HepG2 (cell line): ENCODE measurements at regions not wholly inside any gene's neighbourhood (a gene's known extent, or its start where the extent isn't known, plus 50 kb on each side); places are given as distances from the start of the nearest gene placed in this dataset.

Experiments
- ATAC-seq: fragments of 200-7000 bp; cut with Tn5 transposase; 3 replicates; pipeline ENCODE4 v1.9.1; 2020; ENCODE audit warnings: mild to moderate bottlenecking, moderate library complexity
- BruUV-seq: library from RNA; stranded (reverse); fragments of 400-500 nt; replicated peaks from 2 replicates; lab custom pipeline; 2021; lab: Mats Ljungman, UMichigan
- CTCF ChIA-PET: fragments of 300-600 bp; formaldehyde crosslinking; extraction: SDS; loops from one replicate; lab custom pipeline; 2021; ENCODE audit warnings: low total read pairs, inconsistent platforms, low intra/inter-chr PET ratio; lab: Yijun Ruan, JAX
- POLR2A ChIA-PET: fragments of 350-600 bp; sonication (Branson Sonifier 250); formaldehyde crosslinking; loops from one replicate; lab custom pipeline; 2020; ENCODE audit warnings: antibody characterized with exemption, inconsistent platforms; lab: Yijun Ruan, JAX
- DNase-seq: peaks from one replicate; pipeline ENCODE4 v3.0.0-alpha.2; 2015; ENCODE audit warnings: low spot score
- FAIRE-seq: peaks from 3 replicates; lab custom pipeline; 2011; peaks lifted over from hg19 to GRCh38; lab: Jason Lieb, UNC
- H2AFZ ChIP-seq: one replicate; pipeline ENCODE4 v1.6.1; 2011; ENCODE audit warnings: low read length, inconsistent platforms
- H3K27ac ChIP-seq: fragments of 300-600 bp; 3 replicates; pipeline ENCODE4 v1.8.0; 2011; ENCODE audit warnings: mixed run types, mild to moderate bottlenecking, mixed read lengths, low read length, inconsistent platforms; ENCODE audit not compliant: insufficient read depth; ENCODE audit errors: extremely low read length
- H3K27me3 ChIP-seq, 2 experiments: fragments of 200-600 bp in 1 of 2; 2 replicates in 1 of 2; 3 replicates in 1 of 2; pipeline versions ENCODE4 v1.6.0 to v1.8.0; 2011; ENCODE audit warnings: low read length in 2 of 2, mild to moderate bottlenecking in 2 of 2, moderate library complexity in 2 of 2, inconsistent platforms in 1 of 2; ENCODE audit not compliant: insufficient read depth in 2 of 2, control insufficient read depth in 1 of 2
- H3K36me3 ChIP-seq, 2 experiments: fragments of 200-600 bp in 1 of 2; replicated peaks in 1 of 2; 2 replicates in 1 of 2; 3 replicates in 1 of 2; pipeline versions ENCODE4 v1.5.1 to v1.8.0; 2011; ENCODE audit warnings: low read length in 2 of 2, inconsistent platforms in 1 of 2; ENCODE audit not compliant: insufficient read depth in 2 of 2, control insufficient read depth in 1 of 2
- H3K4me1 ChIP-seq: 2 replicates; pipeline ENCODE4 v1.5.1; 2012; ENCODE audit warnings: low read length, inconsistent platforms; ENCODE audit not compliant: insufficient read depth
- H3K4me2 ChIP-seq: 2 replicates; pipeline ENCODE4 v1.6.0; 2011; ENCODE audit warnings: low read depth, low read length, inconsistent platforms
- H3K4me3 ChIP-seq, 3 experiments: fragments of 200-600 bp in 1 of 3; sonication (generic), shearing (Covaris generic) in 1 of 3; replicated peaks in 1 of 3; 2 replicates each; pipeline ENCODE4 v1.5.1; 2011 to 2016; ENCODE audit warnings: low read length in 3 of 3, inconsistent platforms in 2 of 3, low read depth in 2 of 3, mild to moderate bottlenecking in 2 of 3, control low read depth in 1 of 3, mixed read lengths in 1 of 3; ENCODE audit not compliant: insufficient read depth in 1 of 3
- H3K79me2 ChIP-seq: one replicate; pipeline ENCODE4 v1.6.1; 2011; ENCODE audit warnings: low read length, inconsistent platforms; ENCODE audit not compliant: insufficient read depth
- H3K9ac ChIP-seq: 2 replicates; pipeline ENCODE4 v1.6.0; 2011; ENCODE audit warnings: mild to moderate bottlenecking, low read depth, low read length, inconsistent platforms; ENCODE audit not compliant: insufficient read depth
- H3K9me3 ChIP-seq: 2 replicates; pipeline ENCODE4 v1.5.1; 2012; ENCODE audit warnings: mild to moderate bottlenecking, low read length
- H4K20me1 ChIP-seq: 2 replicates; pipeline ENCODE4 v1.6.0; 2011; ENCODE audit warnings: inconsistent platforms, mild to moderate bottlenecking, low read length, moderate library complexity; ENCODE audit not compliant: insufficient read depth
- ELF1 ChIP-seq: sonication (generic); formaldehyde crosslinking; IDR thresholded peaks from 2 replicates; pipeline ENCODE4 v1.4.0; 2020; ENCODE audit warnings: missing genetic modification reagents
- ELF4 ChIP-seq: sonication (generic); formaldehyde crosslinking; IDR thresholded peaks from 2 replicates; pipeline ENCODE4 v1.5.0; 2020; ENCODE audit warnings: missing genetic modification reagents, mild to moderate bottlenecking, moderate library complexity, borderline replicate concordance
- FIP1L1 ChIP-seq: fragments of 200-400 bp; formaldehyde crosslinking; IDR thresholded peaks from 2 replicates; pipeline ENCODE4 v1.6.1; 2018; ENCODE audit warnings: low read depth, mild to moderate bottlenecking, low read length, moderate library complexity, borderline replicate concordance; ENCODE audit not compliant: insufficient read depth
- GATAD1 ChIP-seq: IDR thresholded peaks from 2 replicates; pipeline ENCODE4 v1.6.1; 2016; ENCODE audit warnings: missing genetic modification reagents, missing compliant biosample characterization
- HCFC1 ChIP-seq: fragments of 150-350 bp; IDR thresholded peaks from 2 replicates; pipeline ENCODE4 v1.6.1; 2014; ENCODE audit warnings: low read depth, low read length
- MLXIP ChIP-seq: sonication (generic); formaldehyde crosslinking; IDR thresholded peaks from 2 replicates; pipeline ENCODE4 v1.9.0; 2021; ENCODE audit warnings: missing genetic modification reagents, borderline replicate concordance
- SALL1 ChIP-seq: sonication (generic); formaldehyde crosslinking; IDR thresholded peaks from 2 replicates; pipeline ENCODE4 v1.8.0; 2022; ENCODE audit warnings: mild to moderate bottlenecking, missing genetic modification reagents
- SYNCRIP ChIP-seq: fragments of 200-400 bp; formaldehyde crosslinking; IDR thresholded peaks from 2 replicates; pipeline ENCODE4 v1.6.1; 2018; ENCODE audit warnings: mild to moderate bottlenecking, low read depth, low read length; ENCODE audit not compliant: insufficient read depth
- TFDP2 ChIP-seq: sonication (generic); formaldehyde crosslinking; IDR thresholded peaks from 2 replicates; pipeline ENCODE4 v1.4.0; 2020; ENCODE audit warnings: missing genetic modification reagents
- ZNF564 ChIP-seq: sonication (generic); formaldehyde crosslinking; IDR thresholded peaks from 2 replicates; pipeline ENCODE4 v1.8.1; 2023; ENCODE audit warnings: mild to moderate bottlenecking, missing genetic modification reagents
- ZNF574 ChIP-seq: sonication (generic); formaldehyde crosslinking; IDR thresholded peaks from 2 replicates; pipeline ENCODE4 v1.4.0; 2020; ENCODE audit warnings: missing genetic modification reagents
- ZNF749 ChIP-seq: sonication (generic); formaldehyde crosslinking; IDR thresholded peaks from 2 replicates; pipeline ENCODE4 v1.8.0; 2022; ENCODE audit warnings: mild to moderate bottlenecking, missing genetic modification reagents, moderate library complexity, borderline replicate concordance
- ZNF773 ChIP-seq: sonication (generic); formaldehyde crosslinking; IDR thresholded peaks from 2 replicates; pipeline ENCODE4 v1.4.0; 2020; ENCODE audit warnings: missing genetic modification reagents, borderline replicate concordance
- ZNF792 ChIP-seq: IDR thresholded peaks from 2 replicates; pipeline ENCODE4 v1.6.1; 2016
- WGBS: methylation state at CpG from one replicate; pipeline ENCODE4 v1.1.6; 2017; ENCODE audit warnings: low lambda C conversion rate; 5-methylcytosine and 5-hydroxymethylcytosine counted together
- in situ Hi-C: cut with HindIII; loops from 2 replicates; pipeline ENCODE4 v1.10.0; 2017; ENCODE audit warnings: low pct_unique_long_range_greater_than_20kb; ENCODE audit not compliant: extremely low pct_ligation_motif_present
- intact Hi-C: fragments of 100-400 bp; cut with micrococcal nuclease; formaldehyde crosslinking; loops from one replicate; pipeline ENCODE4 v1.10.0; 2022; ENCODE audit not compliant: unreplicated experiment

GRCh38 chr5:6082685-6083084 is 295.7 kb downstream of the MED10 start:
- Histone ChIP-seq H3K4me1 (no peaks in the 10 kb centered on the region), H3K27ac (no peak overlapping the region), H3K9me3 (no peaks in the 10 kb centered on the region), H3K4me2 (no peak overlapping the region), H3K79me2 (no peaks in the 10 kb centered on the region), H3K36me3 (no peaks in the 10 kb centered on the region), H2AFZ (no peak overlapping the region), H4K20me1 (no peaks in the 10 kb centered on the region), H3K27me3 (no peaks in the 10 kb centered on the region; a peak in 2 of 5 replicates), H3K4me3 (no peak overlapping the region), H3K9ac (no peak overlapping the region)
- intact Hi-C loops, result no loop called here
- TF ChIP-seq ZNF792 (CRISPR knock-in tag) (no peak), FIP1L1 (no peak), MLXIP (CRISPR knock-in tag) (no peak), TFDP2 (no peak), HCFC1 (no peak), ZNF564 (CRISPR knock-in tag) (no peak), SALL1 (CRISPR knock-in tag) (no peak), ZNF574 (no peak), ZNF773 (no peak), ELF1 (CRISPR knock-in tag) (no peak), GATAD1 (CRISPR knock-in tag) (no peak), SYNCRIP (no peak), ELF4 (CRISPR knock-in tag) (no peak), ZNF749 (CRISPR knock-in tag) (no peak)
- FAIRE-seq, result no peak
- DNase-seq, result no peak
- ChIA-PET POLR2A (no interaction called here), CTCF (no interaction called here)
- 0% methylated on average over 2 of the region's 2 CpGs for WGBS
- no TSS peak for BruUV-seq
- no peak for ATAC-seq
- in situ Hi-C loops, result no loop called here
